ENCODE measurements at regions not wholly inside any gene's neighbourhood (a gene's known extent, or its start where the extent isn't known, plus 50 kb on each side); places are given as distances from the start of the nearest gene placed in this dataset.

DNA sequence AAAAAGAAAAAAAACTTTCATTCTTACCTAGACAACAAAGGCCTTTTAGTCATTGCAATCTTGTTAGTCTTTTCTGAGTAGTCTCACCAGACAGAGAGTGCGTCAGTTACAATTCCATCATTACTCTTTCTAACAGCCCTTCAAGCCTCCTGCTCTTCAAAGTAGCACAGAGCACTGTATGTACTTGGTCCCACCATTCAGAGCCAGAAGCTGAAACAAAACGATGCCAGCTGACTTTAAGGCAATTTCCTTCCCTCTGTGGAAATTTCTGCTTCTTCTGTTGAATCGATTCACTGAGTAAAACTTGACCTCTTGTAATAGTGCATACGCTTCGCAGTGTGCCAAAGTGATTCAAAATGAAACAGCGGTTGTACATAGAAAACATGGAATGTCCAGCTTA lies 57.7 kb upstream of the TENM3 start:
- no peak for DNase-seq (ENCODE audit: extremely low read depth, low read depth)

DNA sequence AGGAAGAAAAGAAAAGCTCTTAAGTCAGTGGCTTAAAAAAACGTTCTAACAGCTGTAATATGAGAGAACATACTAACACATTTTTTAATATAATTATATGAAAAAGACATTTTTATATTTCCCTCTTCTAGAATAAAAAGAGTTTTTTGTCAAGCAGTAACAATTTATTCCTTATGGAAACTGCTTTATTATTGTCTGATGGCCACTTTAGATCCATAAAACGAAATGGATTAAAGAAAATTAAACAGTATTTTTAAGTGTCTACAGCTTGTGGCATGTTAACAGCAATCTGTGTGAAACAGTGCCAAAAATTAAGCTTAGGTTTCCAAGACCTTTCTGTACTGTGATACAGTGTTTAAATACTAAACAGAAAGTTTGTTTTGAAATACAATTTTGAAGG lies 55.5 kb upstream of the TENM3 start:
- no peak overlapping the region for H3K4me3 ChIP-seq (replicated peaks; ENCODE audit: low read depth, low read length)
- DNase-seq (ENCODE audit: extremely low read depth, low read depth), result no peak
- TF ChIP-seq, protein P1, sequence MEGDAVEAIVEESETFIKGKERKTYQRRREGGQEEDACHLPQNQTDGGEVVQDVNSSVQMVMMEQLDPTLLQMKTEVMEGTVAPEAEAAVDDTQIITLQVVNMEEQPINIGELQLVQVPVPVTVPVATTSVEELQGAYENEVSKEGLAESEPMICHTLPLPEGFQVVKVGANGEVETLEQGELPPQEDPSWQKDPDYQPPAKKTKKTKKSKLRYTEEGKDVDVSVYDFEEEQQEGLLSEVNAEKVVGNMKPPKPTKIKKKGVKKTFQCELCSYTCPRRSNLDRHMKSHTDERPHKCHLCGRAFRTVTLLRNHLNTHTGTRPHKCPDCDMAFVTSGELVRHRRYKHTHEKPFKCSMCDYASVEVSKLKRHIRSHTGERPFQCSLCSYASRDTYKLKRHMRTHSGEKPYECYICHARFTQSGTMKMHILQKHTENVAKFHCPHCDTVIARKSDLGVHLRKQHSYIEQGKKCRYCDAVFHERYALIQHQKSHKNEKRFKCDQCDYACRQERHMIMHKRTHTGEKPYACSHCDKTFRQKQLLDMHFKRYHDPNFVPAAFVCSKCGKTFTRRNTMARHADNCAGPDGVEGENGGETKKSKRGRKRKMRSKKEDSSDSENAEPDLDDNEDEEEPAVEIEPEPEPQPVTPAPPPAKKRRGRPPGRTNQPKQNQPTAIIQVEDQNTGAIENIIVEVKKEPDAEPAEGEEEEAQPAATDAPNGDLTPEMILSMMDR (IDR thresholded peaks at IDR 0.05; ENCODE audit: low read depth, low read length, missing control alignments), result no peak

More for the DNA sequence above, 57.7 kb upstream of the TENM3 start:
- TF ChIP-seq, protein P1 (IDR thresholded peaks at IDR 0.05; ENCODE audit: low read depth, low read length, missing control alignments), result no peak
- no peak overlapping the region for H3K4me3 ChIP-seq (replicated peaks; ENCODE audit: low read depth, low read length)

DNA sequence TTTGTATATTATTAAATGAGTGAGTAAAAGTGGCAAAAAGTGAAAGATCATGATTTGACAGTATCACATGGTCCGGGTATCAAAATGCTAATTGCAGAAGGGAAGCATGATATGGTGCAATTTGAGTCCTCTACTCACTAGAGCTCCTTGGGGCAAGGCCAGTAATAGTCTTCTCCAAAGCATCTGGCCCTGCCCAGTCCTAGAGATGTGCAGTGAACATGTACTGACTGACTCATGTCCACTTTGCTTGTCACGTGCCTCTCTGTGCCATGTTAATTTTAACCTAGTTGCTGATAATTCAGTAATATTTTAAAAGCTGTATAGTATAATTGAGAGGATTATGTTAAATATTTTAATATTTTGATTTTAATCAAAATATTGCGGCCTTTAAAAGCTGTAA lies 54.6 kb upstream of the TENM3 start:
- TF ChIP-seq, protein P1 (IDR thresholded peaks at IDR 0.05; ENCODE audit: low read depth, low read length, missing control alignments), result no peak
- no peak overlapping the region for H3K4me3 ChIP-seq (replicated peaks; ENCODE audit: low read depth, low read length)
- no peak for DNase-seq (ENCODE audit: extremely low read depth, low read depth)

DNA sequence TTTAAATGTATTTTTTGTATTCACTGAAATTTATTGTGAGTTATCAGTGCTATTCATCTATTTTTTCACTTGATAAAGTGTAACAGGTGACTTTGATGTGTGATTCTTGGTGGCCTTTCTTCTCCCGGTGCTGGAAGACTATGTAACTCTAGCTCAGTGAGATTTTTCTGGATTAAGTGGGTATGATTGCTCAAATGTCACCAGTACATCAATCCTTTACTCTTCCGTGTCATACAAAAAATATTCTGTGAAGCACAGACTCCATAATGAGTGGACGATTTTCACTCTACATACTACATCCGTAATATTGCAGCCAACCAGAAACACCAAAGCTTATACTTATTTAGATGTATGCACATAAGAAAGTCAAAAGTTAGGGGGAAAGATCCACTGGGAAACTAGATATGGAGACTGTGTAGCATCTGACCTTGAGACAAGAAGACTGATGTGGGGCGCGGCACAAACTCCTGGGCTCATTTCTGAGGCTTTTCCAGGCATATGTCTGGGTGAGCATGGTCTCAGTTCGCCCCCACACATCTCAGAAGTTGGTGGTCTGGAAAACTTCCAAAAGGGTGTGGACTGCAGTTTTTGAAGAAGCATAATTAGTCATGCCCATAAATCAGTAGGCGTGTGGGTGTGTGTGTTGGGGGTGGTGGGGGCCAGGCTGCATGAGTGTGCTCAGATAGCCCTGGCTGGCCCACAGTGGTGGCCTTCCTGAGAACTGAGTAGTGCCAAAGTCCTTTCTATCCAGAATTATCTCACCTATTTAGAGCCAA lies 53.9 kb upstream of the TENM3 start:
- peak; percentile 84 for DNase-seq (ENCODE audit: extremely low read depth, low read depth)
- no peak overlapping the region for H3K4me3 ChIP-seq (replicated peaks; ENCODE audit: low read depth, low read length)
- TF ChIP-seq, protein P1 (IDR thresholded peaks at IDR 0.05; ENCODE audit: low read depth, low read length, missing control alignments), result no peak

DNA sequence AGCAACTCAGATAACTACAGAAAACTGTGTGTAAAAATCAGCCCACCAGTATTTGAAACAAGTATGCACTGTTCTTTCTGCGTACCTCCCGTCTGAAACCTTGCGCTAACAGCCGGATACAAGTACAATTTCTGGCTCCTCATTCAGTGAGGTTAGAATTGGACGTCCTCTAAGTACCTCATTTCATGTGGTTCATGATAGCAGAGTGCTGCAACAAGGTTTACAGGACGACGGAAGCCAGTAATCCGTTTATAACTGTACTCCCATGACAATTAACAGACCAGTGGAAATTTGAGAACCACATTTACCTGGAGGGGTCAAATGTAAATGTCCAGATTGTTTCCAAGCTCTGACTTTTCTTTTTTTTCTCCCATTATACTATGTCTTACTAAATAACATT lies 52.9 kb upstream of the TENM3 start:
- DNase-seq (ENCODE audit: extremely low read depth, low read depth), result no peak
- no peak overlapping the region for H3K4me3 ChIP-seq (replicated peaks; ENCODE audit: low read depth, low read length)
- TF ChIP-seq, protein P1 (IDR thresholded peaks at IDR 0.05; ENCODE audit: low read depth, low read length, missing control alignments), result no peak

DNA sequence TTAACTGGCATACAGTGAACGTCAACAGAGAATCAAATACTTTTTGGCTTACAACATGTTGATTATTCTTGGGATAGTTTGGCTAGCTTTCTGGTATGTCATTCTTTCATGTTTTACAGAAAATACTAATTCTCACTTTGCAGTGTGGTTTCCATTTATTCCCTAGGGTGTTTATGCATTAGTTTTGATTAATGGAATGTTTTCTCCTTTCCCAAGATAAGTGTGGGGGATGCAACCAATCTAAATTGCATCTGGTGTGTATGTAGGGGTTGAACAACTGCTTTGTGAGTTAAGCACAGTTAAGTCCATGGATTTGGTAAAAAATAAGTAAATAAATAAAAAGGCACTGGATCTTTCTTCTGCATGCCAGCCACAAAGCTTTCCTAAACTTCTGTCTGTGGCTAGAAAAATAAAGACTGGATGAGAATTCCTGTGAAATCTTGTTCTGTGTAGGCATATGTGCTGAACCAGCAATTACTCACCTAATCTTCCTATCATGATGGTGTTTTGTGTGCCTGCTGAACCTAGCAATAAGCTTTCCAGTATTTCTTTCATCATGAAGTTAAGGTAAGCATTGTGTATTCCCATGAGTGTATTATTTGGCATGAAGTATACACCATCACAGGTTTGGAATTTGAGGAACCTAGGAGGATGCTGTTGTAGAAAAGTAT lies 50.6 kb upstream of the TENM3 start:
- H3K4me3 ChIP-seq (replicated peaks; ENCODE audit: low read depth, low read length), result no peak overlapping the region
- TF ChIP-seq, protein P1 (IDR thresholded peaks at IDR 0.05; ENCODE audit: low read depth, low read length, missing control alignments), result no peak
- no peak for DNase-seq (ENCODE audit: extremely low read depth, low read depth)

All from HFF-Myc (cell line).